Skeletal muscle satellite cell (primary cell): ENCODE measurements at regions not wholly inside any gene's neighbourhood (a gene's known extent, or its start where the extent isn't known, plus 50 kb on each side); places are given as distances from the start of the nearest gene placed in this dataset.
A peak's percentile ranks its signal among the peaks of the same experiment; 100 is the strongest.

Source experiments
- H3K27me3 ChIP-seq: 2 replicates; pipeline ENCODE4 v1.7.0; 2013; ENCODE audit warnings: low read length; ENCODE audit not compliant: control insufficient read depth, insufficient read depth
- H3K36me3 ChIP-seq: 2 replicates; pipeline ENCODE4 v1.7.0; 2013; ENCODE audit warnings: mild to moderate bottlenecking, control low read depth, low read length; ENCODE audit not compliant: insufficient read depth
- H3K4me1 ChIP-seq: 2 replicates; pipeline ENCODE4 v1.7.0; 2013; ENCODE audit warnings: low read length; ENCODE audit not compliant: control insufficient read depth, insufficient read depth
- H3K4me2 ChIP-seq: 2 replicates; pipeline ENCODE4 v1.7.0; 2013; ENCODE audit warnings: mild to moderate bottlenecking, low read length
- H3K4me3 ChIP-seq: 2 replicates; pipeline ENCODE4 v1.7.0; 2013; ENCODE audit warnings: low read length
- H3K9ac ChIP-seq: 2 replicates; pipeline ENCODE4 v1.7.0; 2013; ENCODE audit warnings: mild to moderate bottlenecking, low read depth, low read length, moderate library complexity
- H3K9me3 ChIP-seq: replicated peaks from 2 replicates; pipeline ENCODE4 v1.7.0; 2013; ENCODE audit warnings: mild to moderate bottlenecking, control low read depth, low read length

DNA sequence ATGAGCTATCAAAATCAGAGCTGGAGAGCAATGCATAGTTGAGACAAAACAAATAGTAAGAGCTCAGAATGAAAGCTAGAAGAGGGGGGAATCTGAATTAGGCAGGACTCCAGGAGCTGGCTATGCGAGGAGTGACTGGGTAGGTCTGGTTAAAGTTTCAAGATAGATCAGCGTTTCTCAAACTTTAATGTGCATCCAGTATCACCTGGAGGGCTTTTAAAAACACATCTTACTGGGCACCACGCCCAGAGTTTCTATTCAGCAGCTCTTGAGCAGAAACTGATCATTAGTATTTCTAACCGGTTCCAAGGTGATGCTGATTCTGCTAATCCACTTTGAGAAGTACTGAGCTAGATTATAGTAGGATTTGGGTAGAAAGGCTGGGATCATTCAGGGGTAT, 96.2 kb upstream of the ACP3 start:
- Histone ChIP-seq H3K36me3 (no peaks in the 10 kb centered on the region), H3K27me3 (no peaks in the 10 kb centered on the region), H3K9ac (no peak overlapping the region), H3K4me3 (no peak overlapping the region), H3K4me2 (no peak overlapping the region), H3K9me3 (no peaks in the 10 kb centered on the region), H3K4me1 (no peaks in the 10 kb centered on the region)

DNA sequence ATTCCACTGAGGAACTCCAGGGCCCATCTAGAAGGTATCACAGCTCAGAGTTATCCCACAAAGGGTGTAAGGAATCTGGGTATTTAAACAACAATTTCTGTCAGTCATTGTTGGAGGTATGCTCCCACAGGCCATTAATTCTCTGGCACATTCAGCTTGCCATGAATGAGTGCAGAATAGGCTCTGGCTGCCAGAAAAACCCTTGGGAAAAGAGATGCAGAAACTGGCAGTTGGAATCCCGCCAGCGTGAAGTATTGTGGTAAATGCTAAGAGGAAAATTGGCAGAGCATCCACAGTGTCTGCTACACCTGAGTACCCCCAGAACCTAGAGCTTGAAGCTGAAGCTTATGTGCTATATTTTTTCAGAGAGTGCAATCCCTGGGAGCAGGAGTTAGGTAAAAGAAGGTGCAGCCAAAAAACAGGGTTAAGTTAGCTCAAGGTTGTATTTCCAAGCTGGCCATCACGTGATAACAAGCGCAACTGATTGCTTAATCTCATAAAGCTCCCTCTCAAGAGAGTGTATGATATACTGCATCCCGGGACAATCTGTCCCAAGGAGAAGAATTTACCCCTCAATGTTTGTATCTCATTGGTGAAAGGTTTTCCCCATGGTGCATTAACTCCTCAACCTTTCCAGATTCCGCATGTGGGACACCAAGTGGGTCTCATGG, 94.2 kb upstream of the ACP3 start:
- Histone ChIP-seq H3K4me1 (no peaks in the 10 kb centered on the region), H3K4me3 (no peak overlapping the region), H3K36me3 (no peaks in the 10 kb centered on the region), H3K27me3 (no peaks in the 10 kb centered on the region), H3K9me3 (no peaks in the 10 kb centered on the region), H3K4me2 (no peak overlapping the region), H3K9ac (no peak overlapping the region)

DNA sequence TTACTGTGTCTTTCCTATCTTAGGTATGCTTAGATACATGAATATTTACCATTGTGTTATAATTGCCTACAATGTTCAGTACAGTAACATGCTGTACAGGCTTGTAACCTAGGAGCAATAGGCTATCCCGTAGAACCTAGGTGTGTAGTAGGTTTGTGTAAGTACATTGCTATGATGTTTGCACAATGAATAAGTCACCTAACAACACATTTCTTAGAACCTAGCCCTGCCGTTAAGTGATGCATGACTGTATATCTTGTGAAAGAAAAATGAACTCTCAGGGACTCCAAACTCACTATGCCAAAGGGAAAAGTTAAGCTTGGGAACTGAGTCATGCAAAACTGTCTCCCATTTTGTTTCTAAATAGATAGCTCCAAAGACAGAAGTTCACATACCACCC, 91.5 kb upstream of the ACP3 start:
- H3K4me1 ChIP-seq, result no peaks in the 10 kb centered on the region
- H3K9me3 ChIP-seq, result no peaks in the 10 kb centered on the region
- no peak overlapping the region for H3K4me2 ChIP-seq
- no peak overlapping the region for H3K9ac ChIP-seq
- no peaks in the 10 kb centered on the region for H3K27me3 ChIP-seq
- no peak overlapping the region for H3K4me3 ChIP-seq
- no peaks in the 10 kb centered on the region for H3K36me3 ChIP-seq

DNA sequence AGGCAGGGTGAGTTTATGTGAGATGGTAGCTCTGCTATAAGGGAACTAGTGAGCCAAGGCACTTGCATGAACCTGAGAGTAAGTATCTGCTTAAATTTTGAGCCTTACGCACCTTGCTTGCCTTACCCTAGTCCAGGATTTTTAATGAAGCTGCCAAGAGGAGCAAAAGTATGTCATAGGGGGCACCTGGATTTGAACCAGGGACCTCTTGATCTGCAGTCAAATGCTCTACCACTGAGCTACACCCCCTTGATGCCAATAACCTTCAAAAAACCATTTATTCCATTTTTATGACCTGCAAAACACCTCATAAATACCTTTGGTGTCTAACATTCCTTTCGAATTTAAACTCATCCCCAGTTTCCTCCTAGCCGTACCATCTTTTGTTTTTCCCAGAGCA, 88.3 kb upstream of the ACP3 start:
- H3K36me3 ChIP-seq, result no peaks in the 10 kb centered on the region
- H3K4me2 ChIP-seq, result no peak overlapping the region
- H3K4me3 ChIP-seq, result no peak overlapping the region
- peaks cover 5% of the 10 kb centered on the region for H3K4me1 ChIP-seq
- no peaks in the 10 kb centered on the region for H3K27me3 ChIP-seq
- no peaks in the 10 kb centered on the region for H3K9me3 ChIP-seq
- H3K9ac ChIP-seq, result no peak overlapping the region

DNA sequence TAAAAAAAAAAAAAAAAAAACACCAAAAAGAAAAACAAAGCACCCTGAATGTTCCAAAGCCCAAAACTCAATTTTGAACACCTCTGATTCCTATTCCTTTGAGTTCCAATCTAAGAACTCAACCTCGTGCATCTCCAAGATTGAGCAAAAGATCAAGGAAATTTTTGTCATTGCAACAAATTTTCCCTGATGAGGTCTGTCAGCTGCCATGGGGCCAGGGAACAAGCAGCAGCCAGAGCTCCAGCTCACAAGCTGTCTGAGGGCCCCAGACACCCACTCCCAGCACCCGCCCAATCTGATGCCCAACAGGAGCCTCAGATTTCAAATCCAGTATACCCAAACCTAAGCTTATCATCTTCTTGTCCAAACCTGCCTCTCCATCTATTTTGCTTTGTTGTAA, 87.6 kb upstream of the ACP3 start:
- peaks cover 5% of the 10 kb centered on the region for H3K4me1 ChIP-seq
- H3K9ac ChIP-seq, result no peak overlapping the region
- no peaks in the 10 kb centered on the region for H3K36me3 ChIP-seq
- no peak overlapping the region for H3K4me2 ChIP-seq
- no peaks in the 10 kb centered on the region for H3K27me3 ChIP-seq
- no peak overlapping the region for H3K4me3 ChIP-seq
- no peaks in the 10 kb centered on the region for H3K9me3 ChIP-seq

DNA sequence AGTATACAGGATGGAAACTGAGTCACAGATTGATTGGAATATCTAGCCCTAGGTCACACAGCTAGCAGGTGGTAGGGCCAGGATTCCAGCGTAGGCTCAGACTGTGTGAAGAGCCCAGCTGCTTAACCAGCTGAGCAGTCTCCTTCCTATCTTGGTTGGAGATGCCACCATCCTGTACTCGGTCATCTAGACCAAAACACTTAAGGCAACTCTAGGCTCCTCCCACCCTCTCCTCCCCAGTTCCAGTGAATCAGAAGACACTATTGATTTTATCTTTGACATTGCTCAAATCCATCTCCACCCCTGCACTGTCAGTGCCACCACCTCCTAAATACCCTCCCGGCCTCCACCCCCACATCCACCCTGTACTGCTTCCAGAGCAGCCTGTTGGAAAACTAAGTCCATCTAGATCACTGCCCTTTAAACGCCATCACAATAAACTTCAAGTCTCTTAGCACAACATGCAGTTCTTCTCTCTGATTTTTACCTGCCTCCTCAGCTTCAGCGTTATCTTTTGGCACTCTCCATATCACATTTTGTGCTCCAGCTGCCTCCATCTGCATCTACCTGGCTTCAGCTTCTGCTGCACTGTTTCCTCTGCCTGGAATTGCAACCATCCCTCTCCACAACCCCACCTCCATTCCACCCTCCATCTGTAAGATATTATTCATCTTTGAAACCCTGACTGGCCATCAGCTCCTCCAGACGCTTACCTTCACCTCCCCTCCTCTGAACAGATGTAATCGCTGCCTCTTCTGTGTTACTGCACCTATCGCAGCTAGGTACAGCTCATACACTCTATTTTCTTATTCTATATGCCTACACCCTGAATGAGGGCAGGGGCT, 86.8 kb upstream of the ACP3 start:
- Histone ChIP-seq H3K36me3 (no peaks in the 10 kb centered on the region), H3K9ac (no peak overlapping the region), H3K9me3 (no peaks in the 10 kb centered on the region), H3K27me3 (no peaks in the 10 kb centered on the region), H3K4me1 (peaks cover 5% of the 10 kb centered on the region), H3K4me2 (no peak overlapping the region), H3K4me3 (no peak overlapping the region)

DNA sequence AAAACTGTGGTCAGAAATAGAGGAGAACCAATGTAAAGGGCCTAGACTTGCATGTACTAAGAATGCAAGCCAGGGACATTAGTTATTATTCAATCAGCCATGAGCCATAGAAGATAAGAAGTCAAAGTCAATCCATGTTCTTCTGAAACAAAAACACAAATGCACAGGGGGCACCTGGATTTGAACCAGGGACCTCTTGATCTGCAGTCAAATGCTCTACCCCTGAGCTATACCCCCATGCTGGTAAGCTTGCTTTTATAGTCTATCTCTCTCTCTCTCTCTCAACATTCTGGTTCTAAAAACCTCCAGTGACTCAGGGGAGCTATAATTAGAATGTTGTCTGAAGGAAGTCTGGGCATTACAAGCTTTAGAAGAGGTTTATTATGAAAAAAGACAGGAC, 85.6 kb upstream of the ACP3 start:
- Histone ChIP-seq H3K9me3 (no peaks in the 10 kb centered on the region), H3K9ac (no peak overlapping the region), H3K4me1 (peaks cover 5% of the 10 kb centered on the region), H3K27me3 (no peaks in the 10 kb centered on the region), H3K36me3 (no peaks in the 10 kb centered on the region), H3K4me3 (no peak overlapping the region), H3K4me2 (peak overlapping the region; percentile 52)

DNA sequence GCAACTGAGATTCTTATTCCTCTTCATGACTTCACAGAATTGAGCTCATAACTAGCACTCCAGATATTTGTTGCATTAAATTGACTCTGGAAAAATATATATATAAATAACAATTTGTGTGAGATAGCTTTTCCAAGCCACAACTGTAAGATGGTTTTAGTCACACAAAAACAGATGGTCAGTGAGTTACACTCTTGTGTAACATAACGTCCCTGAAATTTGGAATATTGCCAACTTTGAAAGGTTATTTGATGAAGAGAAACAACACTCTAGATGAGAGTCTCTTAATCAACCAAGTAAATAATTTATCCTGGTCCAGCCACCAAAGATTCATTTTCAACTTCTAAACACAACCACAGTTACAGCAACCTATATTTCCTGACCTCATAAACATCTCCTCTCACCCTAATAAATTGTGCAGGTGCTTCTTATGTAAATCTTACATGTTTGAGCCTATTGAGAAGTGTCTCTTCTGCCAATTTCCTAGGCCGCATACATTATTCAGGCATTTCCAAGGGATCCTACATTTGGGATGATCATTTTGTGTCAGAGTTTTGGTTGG, 84.9 kb upstream of the ACP3 start:
- Histone ChIP-seq H3K9me3 (no peaks in the 10 kb centered on the region), H3K27me3 (no peaks in the 10 kb centered on the region), H3K4me1 (peaks cover 5% of the 10 kb centered on the region), H3K9ac (no peak overlapping the region), H3K4me2 (peak overlapping the region; percentile 52), H3K4me3 (no peak overlapping the region), H3K36me3 (no peaks in the 10 kb centered on the region)

DNA sequence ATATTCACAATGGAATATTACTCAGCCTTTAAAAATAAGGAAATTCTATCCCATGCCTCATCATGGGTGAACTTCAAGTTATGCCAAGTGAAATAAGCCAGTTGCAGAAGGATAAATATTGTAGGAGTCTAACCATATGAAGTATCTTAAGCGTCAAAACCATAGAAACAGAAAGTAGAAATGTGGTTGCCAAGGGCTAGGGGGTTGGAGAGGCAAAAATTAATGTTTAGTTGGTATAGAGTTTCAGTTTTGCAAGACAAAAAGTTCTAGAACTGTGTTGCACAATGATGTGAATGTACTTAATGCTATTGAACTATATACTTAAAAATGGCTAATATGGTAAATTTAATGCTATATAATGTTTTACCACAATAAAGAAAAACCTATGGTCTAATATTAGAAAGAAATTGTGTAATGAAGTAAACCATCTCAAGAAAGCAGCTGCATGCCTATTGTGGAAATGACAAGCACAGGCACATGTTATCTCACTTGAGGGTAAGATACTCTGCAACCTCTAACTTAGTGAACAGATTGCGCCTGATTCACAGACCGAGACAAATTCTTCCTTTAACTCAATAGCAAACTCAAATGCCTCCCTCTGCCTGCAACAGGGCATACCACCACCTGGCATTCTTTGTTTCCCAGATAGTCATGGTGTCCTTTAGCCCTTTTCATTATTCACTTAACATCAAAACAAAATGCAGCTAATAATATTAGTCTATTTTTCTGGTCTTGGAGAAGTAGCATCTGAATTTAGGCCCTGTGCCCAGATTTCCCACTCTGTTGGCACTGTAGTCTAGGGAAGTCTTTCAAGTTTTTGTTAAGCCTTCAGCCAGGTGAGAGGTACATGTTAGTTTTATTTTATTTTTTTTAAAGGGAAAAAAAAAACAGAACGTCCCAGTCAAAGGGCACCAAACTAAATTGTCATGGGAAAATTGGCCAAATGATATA, 80.2 kb upstream of the ACP3 start:
- no peaks in the 10 kb centered on the region for H3K36me3 ChIP-seq
- no peaks in the 10 kb centered on the region for H3K9me3 ChIP-seq
- H3K9ac ChIP-seq, result no peak overlapping the region
- H3K27me3 ChIP-seq, result peaks cover 9% of the 10 kb centered on the region
- H3K4me3 ChIP-seq, result no peak overlapping the region
- H3K4me2 ChIP-seq, result no peak overlapping the region
- H3K4me1 ChIP-seq, result peaks cover 3% of the 10 kb centered on the region

DNA sequence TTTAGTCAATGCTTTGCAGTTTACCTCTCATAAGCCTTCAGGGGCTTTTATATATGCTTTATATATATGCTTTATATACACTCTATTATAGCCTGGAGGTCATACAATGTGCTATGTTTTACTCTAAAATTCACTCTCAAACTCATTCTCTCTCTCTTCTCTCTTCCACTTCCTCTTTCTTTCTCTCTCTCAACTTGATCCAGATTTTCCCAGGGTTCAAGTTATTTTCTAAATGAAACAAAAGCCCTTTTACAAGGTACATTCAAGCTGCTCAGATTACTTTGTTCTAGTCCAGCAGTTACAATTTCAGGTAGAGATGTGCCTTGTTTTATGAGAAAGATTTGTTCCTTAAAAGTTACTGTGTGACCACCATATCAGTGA, 79.6 kb upstream of the ACP3 start:
- H3K36me3 ChIP-seq, result no peaks in the 10 kb centered on the region
- H3K4me1 ChIP-seq, result no peaks in the 10 kb centered on the region
- H3K4me3 ChIP-seq, result no peak overlapping the region
- no peak overlapping the region for H3K9ac ChIP-seq
- H3K27me3 ChIP-seq, result peaks cover 12% of the 10 kb centered on the region
- no peaks in the 10 kb centered on the region for H3K9me3 ChIP-seq
- H3K4me2 ChIP-seq, result no peak overlapping the region

DNA sequence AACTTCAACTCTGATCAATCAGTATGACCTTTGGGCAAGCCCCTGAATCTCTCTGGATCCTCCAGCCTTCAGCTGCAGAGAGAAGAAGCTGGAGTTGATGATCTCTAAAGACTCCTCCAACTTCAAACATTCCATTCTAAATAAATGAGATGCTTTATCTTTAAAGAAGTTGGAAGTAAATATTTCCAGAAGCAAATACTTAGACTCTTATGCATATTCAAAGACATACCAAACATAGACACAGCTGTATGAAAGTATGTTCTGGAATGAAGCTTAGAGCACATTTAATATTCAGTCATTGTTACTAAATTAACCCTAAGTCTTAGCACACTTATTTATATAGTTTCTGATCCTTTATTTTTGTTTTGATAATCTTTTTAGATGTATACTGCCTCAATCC, 77.6 kb upstream of the ACP3 start:
- no peaks in the 10 kb centered on the region for H3K4me1 ChIP-seq
- no peaks in the 10 kb centered on the region for H3K36me3 ChIP-seq
- H3K4me3 ChIP-seq, result no peak overlapping the region
- no peak overlapping the region for H3K9ac ChIP-seq
- no peaks in the 10 kb centered on the region for H3K9me3 ChIP-seq
- peaks cover 14% of the 10 kb centered on the region for H3K27me3 ChIP-seq
- H3K4me2 ChIP-seq, result no peak overlapping the region
